Suppressor macrophage treated with lipopolysaccharide for 1 hour (primary cell): ENCODE measurements at regions not wholly inside any gene's neighbourhood (a gene's known extent, or its start where the extent isn't known, plus 50 kb on each side); places are given as distances from the start of the nearest gene placed in this dataset.
A peak's percentile ranks its signal among the peaks of the same experiment; 100 is the strongest.

ENCODE experiments used
- DNase-seq, 3 donors: peaks; one replicate each; pipeline ENCODE4 v3.0.0-alpha.2; 2020 to 2022

DNA sequence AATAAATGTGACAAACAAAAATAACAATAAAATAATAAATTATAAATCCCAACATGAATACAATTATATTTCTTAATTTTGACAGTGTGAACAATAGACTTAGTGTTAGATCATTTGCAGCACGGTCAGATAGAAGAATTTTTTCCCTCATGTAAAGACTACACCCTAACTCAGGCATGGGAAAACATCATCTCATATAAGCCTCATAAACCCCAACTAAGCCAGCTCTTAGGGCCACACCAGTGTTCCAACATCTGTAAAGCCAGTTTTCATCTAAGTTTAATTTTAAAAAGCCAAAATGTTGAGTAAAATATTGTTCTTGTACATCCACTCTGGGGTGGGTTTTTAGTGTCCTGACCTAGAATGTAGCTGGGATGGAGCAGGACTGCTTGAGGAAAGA lies 167.4 kb downstream of the QRSL1 start:
- DNase-seq, result no peak

GRCh38 chr6:106794129-106794528 lies 164.8 kb downstream of the QRSL1 start:
- DNase-seq, result no peak

DNA sequence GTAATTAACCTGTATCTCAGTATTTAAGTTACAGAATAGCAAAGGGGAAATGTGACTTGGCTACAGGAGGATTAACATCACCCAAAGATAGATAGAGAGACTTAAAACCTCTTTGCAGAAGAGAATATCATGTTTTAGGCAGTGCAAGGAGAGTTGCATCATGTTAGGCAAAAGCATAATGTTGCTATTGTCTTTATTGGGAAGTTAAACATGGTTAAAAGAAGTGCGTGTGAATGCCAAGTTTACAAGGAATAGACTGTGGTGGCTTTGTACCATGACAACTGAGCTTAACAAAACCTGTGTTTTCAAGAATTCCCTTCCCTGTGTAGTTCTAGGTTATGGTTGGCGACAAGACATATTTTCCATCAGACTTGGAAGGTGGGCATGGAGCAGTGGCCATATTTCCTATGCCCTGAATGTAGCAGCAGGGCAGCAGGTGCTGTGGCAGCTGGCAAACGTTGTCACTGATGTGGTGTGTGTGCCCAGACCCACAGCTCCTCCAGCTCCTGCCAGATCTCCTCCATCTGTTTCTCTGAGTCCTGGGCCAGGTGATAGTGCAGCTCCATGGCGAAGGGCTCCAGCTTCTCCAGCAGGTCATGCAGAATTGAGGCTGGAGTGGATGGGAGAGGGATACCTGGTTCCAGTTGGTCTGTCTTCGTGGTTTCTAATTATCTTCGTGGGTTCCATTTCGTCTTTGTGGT lies 163.3 kb downstream of the QRSL1 start:
- no peak for DNase-seq

DNA sequence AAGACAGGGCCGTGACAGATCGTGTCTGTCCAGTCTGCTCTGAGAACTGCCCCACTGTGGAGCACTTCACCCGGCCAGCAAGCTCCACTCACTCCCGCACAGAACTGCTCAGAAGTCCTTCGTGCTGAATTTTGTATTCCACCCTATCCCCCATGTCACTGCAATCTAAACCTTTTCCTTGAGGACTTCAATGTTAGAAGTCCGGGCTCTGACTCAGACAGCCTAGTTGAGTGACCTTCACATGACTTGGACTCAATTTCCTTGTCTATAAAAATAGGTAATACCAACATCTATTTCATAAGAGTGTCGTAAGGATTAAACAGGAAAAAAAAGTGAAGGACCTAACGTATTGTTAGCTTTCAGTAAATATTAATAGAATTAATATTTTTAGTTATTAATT lies 161.6 kb downstream of the QRSL1 start:
- DNase-seq, result no peak

DNA sequence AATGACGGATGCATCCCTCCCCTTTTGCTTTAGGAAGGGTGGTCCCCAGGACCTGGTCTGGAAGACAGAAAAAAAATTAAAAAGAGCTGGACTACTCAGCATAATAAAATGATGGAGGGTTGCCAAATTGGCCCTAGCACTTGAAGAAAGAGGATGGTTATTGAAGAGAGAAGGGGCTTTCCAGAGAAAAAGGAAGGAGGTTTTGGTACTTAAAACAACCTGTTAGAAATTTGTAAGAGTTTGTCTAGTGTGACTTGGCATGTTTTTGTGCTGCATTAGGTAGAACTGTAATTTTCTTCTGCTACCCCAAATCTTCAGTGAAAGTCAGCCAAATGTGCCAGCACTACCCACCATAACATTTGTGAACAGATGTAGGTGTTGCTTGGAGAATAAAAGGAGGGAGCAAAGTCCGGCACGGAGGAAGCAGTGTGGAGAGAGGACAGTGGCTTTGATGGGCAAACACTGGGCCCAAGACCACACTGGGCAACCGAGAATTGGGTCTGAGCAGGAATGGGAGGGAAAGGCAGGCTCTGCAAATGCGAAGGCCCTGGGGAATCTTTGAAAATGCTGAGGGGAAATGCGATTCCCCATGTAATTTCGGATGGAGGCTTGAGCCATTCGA lies 160.9 kb downstream of the QRSL1 start:
- no peak for DNase-seq

DNA sequence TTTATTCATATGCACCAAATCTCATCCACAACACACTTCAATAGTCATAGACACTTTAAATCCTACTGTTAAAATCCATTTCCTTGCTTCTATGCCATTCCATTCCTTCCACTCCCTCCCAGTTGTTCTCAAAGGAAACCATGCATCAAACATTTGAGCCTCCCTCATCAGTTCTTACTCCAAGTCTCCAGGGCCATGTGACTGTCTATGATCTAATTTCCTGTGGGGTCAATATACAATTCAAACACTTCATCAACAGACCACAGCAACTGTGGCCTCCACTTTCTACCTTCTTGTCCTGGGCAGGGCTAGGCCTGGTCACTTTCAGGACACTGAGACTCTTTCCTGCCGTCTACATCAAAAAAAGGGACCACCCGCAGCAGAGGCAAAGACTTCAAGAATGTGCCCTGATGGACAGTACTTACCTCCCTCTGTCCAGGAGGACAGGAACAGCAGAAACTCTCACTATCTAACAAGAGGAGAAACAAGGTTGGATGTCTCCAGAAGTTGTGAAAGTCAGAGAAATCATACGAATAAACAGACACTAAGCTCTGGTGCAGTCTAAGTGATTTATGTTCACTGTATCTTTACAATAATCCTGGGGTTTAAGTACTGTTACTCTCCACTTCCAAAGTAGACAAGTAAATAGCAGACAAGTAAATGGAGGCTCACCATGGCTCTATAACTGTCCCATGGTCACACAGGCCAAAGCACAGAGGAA lies 160.2 kb downstream of the QRSL1 start:
- DNase-seq, result no peak

GRCh38 chr6:106788761-106789160 lies 159.4 kb downstream of the QRSL1 start:
- DNase-seq, result no peak

DNA sequence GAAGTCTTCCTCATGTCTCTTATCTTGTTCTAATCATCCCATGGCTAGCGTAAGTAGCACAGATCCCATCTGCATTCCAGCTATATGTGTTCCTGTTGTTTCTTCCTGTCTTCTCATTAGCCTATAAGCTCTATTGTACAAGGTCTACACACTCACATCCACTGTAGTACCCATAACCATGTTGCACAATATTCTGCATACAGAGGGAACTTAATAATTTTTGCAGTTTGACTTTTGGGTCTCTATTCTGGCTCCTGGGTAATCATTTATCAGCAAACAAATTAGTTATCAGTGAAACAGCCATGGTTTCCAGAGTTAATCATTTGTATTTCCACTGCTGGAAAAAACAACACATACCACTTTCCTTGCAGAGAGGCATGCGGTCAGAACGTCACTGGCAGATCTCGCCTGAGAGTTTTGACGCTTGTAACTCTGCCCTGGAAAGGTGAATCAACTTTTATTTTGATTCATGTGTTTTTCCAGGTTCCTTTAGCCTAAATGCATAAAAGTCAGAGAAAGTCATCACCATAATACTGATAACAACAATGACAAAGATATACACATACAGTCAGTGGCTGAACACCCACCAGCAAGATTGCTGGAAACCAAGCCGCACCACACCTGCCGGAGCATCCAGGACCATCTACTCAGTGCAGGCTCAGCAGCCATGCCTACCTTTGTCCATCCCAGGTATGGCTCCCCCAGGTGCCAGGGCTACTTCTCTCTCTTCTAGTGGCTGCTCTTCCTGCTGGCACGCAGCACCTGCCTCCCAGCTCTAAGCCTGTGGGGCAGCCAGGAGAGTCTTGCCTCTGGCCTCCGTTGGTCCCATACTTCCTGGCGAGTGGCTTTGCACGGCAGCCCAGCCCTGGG lies 158.2 kb downstream of the QRSL1 start:
- DNase-seq, result peak in 1 of 3 donors; percentile 4

- no peak for DNase-seq
These were observed 155.9 kb downstream of the QRSL1 start for GRCh38 chr6:106785298-106785697.

DNA sequence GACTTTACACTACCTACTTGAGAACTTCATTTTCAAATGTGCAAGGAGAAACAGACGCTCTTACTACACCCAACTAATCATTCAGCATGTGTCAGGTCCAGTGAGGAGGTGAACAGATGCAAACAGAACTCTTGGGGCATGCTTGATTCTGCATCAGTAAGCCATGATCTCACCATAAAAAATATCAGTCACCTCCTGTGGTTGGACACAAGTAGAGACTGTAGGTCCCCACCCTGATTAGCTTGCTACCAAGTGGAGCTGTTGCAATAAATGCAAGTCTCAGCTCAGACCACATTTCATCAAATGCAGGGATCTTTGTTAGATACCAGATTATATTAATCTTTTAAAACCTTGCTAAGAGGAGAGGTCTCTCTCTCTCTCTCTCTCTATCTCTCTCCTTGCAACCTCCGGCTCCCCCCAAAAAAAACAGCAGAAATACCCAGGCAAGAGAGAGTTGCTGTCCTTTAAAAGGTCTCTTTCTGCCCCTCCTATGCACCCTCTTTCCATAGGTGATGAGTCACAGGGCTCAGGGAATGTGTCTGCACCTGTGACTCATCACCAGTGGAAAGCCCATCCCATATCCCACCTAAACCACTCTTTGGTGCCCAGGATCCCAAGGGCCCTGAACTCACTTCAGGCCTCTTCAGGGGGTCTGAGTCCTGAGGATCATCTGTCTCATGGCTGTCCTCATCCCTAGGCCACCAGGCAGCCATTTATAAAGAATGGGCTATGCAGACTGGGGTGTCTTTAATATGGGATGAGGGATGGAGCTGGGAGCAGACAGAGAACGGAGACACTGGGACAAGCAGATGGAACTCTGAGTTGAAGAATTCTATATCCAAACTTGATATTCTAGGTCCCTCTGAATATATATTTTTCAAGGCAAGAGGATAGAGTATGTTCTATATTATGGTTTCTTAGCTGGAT lies 154.5 kb downstream of the QRSL1 start:
- peak in 1 of 3 donors; percentile 10 for DNase-seq

DNA sequence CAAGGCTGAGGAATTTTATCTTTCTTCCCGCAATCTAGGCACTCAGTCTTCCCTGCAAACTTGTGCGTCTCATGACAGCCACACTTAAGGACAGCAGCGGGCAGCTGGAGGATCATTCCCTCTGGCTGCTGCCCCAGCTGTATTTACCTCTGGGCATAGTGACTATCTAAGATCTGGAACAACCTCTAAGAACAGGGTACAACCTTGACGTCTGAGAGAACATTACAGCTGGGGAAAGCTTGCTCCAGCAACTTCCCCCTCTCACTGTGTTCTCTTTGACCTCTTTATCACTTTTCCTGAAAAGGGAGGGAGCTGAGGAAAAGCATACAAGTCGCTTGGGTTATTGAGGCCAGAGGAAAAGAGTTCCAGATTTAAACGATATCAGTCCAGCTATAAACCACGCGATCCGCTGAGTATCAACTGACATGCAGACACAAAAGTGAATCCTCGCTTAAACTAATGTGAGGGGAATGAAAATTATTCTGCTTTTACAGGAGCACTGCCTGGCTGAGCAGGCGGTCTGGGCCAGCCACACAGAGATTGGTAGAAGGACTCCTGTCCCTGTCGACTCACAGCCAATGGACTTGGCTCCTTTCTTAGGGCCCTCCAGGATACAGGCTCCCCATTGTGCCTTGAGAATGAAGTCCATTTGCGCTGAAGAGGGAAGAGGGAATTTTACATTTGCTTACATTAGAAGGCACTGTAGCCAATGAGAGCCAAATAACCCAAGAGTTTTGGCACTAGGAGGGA lies 153.3 kb downstream of the QRSL1 start:
- DNase-seq, result no peak

DNA sequence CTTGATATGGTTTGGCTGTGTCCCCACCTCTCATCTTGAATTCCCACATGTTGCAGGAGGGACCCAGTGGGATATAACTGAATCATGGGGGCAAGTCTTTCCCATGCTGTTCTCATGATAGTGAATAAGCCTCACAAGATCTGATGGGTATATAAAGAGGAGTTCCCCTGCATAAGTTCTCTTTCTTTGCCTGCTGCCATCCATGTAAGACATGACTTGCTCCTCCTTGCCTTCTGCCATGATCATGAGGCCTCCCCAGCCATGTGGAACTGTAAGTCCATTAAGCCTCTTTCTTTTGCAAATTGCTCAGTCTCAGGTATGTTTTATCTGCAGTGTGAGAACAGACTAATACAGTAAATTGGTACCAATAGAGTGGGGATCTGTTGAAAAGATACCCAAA lies 150.2 kb downstream of the QRSL1 start:
- DNase-seq, result peak in 1 of 3 donors; percentile 15

GRCh38 chr6:106778943-106779342 lies 149.6 kb downstream of the QRSL1 start:
- no peak for DNase-seq

- no peak for DNase-seq
These were observed 144.7 kb downstream of the QRSL1 start for GRCh38 chr6:106773996-106774629.

- DNase-seq, result no peak
These were observed 144.1 kb downstream of the QRSL1 start for GRCh38 chr6:106773522-106773921.

DNA sequence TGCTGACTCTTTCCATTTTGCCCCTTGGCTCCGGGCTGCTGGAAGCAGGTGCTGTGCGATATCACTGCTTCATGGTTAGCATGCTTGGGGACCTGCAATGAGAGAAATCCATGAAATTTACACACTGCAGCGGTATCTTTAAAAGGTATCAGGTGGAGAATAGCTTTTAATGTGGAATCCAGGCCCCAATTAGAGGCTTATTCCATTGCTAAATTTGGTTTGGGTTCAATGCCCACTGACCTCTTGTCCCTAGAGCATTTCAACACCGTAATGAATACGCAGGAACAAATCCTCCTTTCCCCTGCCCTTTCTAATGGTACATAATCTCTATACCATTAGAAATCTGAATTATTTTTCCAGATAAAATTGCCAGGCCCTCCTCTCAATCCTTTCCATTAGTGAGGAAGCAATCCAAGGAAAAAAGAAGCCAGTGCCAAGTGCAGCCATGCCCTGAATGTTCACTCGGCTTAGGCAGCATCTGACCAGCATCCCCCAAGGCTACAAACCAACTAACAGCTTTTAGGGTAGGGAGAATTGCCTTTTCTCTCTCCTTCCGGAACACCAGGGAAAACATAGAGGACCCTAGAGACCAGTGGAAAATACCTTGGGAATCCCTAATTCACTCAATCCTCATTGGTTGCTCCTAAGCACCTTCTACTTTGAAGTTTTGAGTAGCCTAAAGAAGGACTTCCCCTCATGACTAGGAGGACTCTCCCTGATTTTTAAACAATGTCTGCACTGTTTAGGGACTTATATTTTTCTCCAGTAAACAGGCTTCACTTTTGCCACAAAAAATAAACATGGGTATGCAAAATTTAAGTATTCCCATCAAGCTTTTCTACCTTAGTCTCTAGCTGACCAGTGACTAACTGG lies 143.1 kb downstream of the QRSL1 start:
- no peak for DNase-seq

DNA sequence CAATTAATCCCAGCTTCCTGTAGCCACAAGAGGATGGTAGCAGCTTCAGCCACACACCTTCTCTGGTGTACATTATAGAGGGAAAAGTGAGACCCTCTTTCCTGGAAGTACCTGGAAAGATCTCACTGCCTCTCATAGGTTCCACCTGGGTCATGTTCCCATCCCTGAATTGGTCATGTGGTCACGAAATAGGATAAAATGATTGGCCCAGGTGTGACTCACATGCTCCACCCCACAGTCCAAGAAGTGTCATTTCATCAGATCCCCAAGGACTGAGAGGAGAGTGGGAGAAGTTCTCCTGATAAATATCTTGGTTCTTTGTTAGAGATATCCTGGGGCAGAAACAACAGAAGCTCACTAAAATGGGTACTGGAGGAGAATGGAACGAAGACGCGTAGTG lies 142.4 kb downstream of the QRSL1 start:
- DNase-seq, result no peak

DNA sequence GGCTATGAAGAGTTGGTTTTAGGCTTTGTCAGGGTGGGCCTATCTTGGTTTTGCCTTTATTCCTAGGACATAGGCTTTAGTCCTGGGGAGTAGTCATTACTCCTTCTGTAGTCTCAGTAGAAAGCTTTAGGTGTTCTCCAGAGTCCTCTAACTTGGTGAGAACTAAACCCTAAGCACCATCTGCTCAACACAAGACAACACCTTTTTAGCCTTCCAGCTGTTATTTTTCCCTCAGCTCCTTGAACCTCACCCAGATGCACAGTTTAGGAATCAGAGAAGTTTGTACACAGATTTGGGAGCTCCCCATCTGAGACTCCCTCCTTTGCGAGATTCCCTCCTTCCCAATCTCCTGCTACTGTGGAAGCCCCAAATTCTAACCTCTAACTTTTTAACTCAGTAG lies 141.3 kb downstream of the QRSL1 start:
- DNase-seq, result no peak

- DNase-seq, result no peak
These were observed 140.7 kb downstream of the QRSL1 start for GRCh38 chr6:106770081-106770480.

GRCh38 chr6:106767271-106767670 lies 137.9 kb downstream of the QRSL1 start:
- DNase-seq, result no peak
